ENCODE measurements at regions not wholly inside any gene's neighbourhood (a gene's known extent, or its start where the extent isn't known, plus 50 kb on each side); places are given as distances from the start of the nearest gene placed in this dataset.

- no peak for TF ChIP-seq CTCF (conservative IDR thresholded peaks at IDR 0.05; ENCODE audit: low read depth, low read length)
- no peak for DNase-seq (ENCODE audit: low read depth)
Observed at GRCh38 chr12:63321373-63321772, 170.4 kb upstream of the AVPR1A start.

GRCh38 chr12:63319936-63320633 is 169.1 kb upstream of the AVPR1A start:
- TF ChIP-seq CTCF (conservative IDR thresholded peaks at IDR 0.05; ENCODE audit: low read depth, low read length), result no peak
- no peak for DNase-seq (ENCODE audit: low read depth)
- no peak overlapping the region for H3K4me3 ChIP-seq (ENCODE audit: low read length)

More at GRCh38 chr12:63321373-63321772, 170.4 kb upstream of the AVPR1A start:
- H3K4me3 ChIP-seq (ENCODE audit: low read length), result no peak overlapping the region

GRCh38 chr12:63319386-63319785 is 168.4 kb upstream of the AVPR1A start:
- TF ChIP-seq CTCF (conservative IDR thresholded peaks at IDR 0.05; ENCODE audit: low read depth, low read length), result peak; percentile 17
- H3K4me3 ChIP-seq (ENCODE audit: low read length), result no peak overlapping the region
- DNase-seq (ENCODE audit: low read depth), result no peak

GRCh38 chr12:63318933-63319332 is 167.9 kb upstream of the AVPR1A start:
- no peak for TF ChIP-seq CTCF (conservative IDR thresholded peaks at IDR 0.05; ENCODE audit: low read depth, low read length)
- no peak for DNase-seq (ENCODE audit: low read depth)
- no peak overlapping the region for H3K4me3 ChIP-seq (ENCODE audit: low read length)

GRCh38 chr12:63318313-63318712 is 167.3 kb upstream of the AVPR1A start:
- DNase-seq (ENCODE audit: low read depth), result no peak
- TF ChIP-seq CTCF (conservative IDR thresholded peaks at IDR 0.05; ENCODE audit: low read depth, low read length), result no peak

GRCh38 chr12:63317880-63318279 is 166.9 kb upstream of the AVPR1A start:
- DNase-seq (ENCODE audit: low read depth), result no peak
- TF ChIP-seq CTCF (conservative IDR thresholded peaks at IDR 0.05; ENCODE audit: low read depth, low read length), result no peak

More at GRCh38 chr12:63318313-63318712, 167.3 kb upstream of the AVPR1A start:
- H3K4me3 ChIP-seq (ENCODE audit: low read length), result no peak overlapping the region

GRCh38 chr12:63317286-63317846 is 166.4 kb upstream of the AVPR1A start:
- H3K4me3 ChIP-seq (ENCODE audit: low read length), result no peak overlapping the region
- no peak for DNase-seq (ENCODE audit: low read depth)
- TF ChIP-seq CTCF (conservative IDR thresholded peaks at IDR 0.05; ENCODE audit: low read depth, low read length), result no peak

More at GRCh38 chr12:63317880-63318279, 166.9 kb upstream of the AVPR1A start:
- H3K4me3 ChIP-seq (ENCODE audit: low read length), result no peak overlapping the region

Measured in retinal pigment epithelial cell (primary cell).